ENCODE measurements at regions not wholly inside any gene's neighbourhood (a gene's known extent, or its start where the extent isn't known, plus 50 kb on each side); places are given as distances from the start of the nearest gene placed in this dataset.

- DNase-seq, result no peak
These were observed 921.9 kb downstream of the CCSER2 start for GRCh38 chr10:85250304-85250703.

- no peak for DNase-seq
These were observed 928.1 kb downstream of the CCSER2 start for GRCh38 chr10:85256481-85256880.

- DNase-seq, result no peak
These were observed 931.5 kb downstream of the CCSER2 start for GRCh38 chr10:85259908-85260307.

- DNase-seq, result no peak
These were observed 934.6 kb downstream of the CCSER2 start for GRCh38 chr10:85262992-85263391.

- no peak for DNase-seq
These were observed 936.7 kb downstream of the CCSER2 start for GRCh38 chr10:85265121-85265520.

- no peak for DNase-seq
These were observed 938.4 kb downstream of the CCSER2 start for GRCh38 chr10:85266808-85267207.

GRCh38 chr10:85280014-85280413 is 951.6 kb downstream of the CCSER2 start:
- peak; percentile 44 for DNase-seq

GRCh38 chr10:85284778-85285770 is 956.7 kb downstream of the CCSER2 start:
- DNase-seq, result no peak

- DNase-seq, result no peak
These were observed 965.1 kb downstream of the CCSER2 start for GRCh38 chr10:85293483-85293882.

GRCh38 chr10:85311613-85312337 is 983.4 kb downstream of the CCSER2 start:
- no peak for DNase-seq

- DNase-seq, result no peak
These were observed 987.3 kb downstream of the CCSER2 start for GRCh38 chr10:85315657-85316056.

- DNase-seq, result no peak
These were observed 987.9 kb downstream of the CCSER2 start for GRCh38 chr10:85316276-85316675.

GRCh38 chr10:85317827-85318226 is 989.4 kb downstream of the CCSER2 start:
- DNase-seq, result no peak

GRCh38 chr10:85318809-85319807 is 990.7 kb downstream of the CCSER2 start:
- no peak for DNase-seq

GRCh38 chr10:85319826-85320225 is 991.4 kb downstream of the CCSER2 start:
- no peak for DNase-seq

GRCh38 chr10:85333594-85333993 is 1005.2 kb downstream of the CCSER2 start:
- no peak for DNase-seq

- DNase-seq, result no peak
These were observed 1004.2 kb downstream of the GRID1 start for GRCh38 chr10:85362401-85362800.

GRCh38 chr10:85377029-85377806 is 989.4 kb downstream of the GRID1 start:
- DNase-seq, result no peak

GRCh38 chr10:85379338-85379737 is 987.3 kb downstream of the GRID1 start:
- DNase-seq, result no peak

- DNase-seq, result peak; percentile 7
These were observed 965.5 kb downstream of the GRID1 start for GRCh38 chr10:85400981-85401695.

GRCh38 chr10:85402541-85402940 is 964.1 kb downstream of the GRID1 start:
- no peak for DNase-seq
